Activated CD4-positive, alpha-beta T cell treated with anti-CD3 and anti-CD28 coated beads, Interleukin-2, amount 10 ng/mL, durations not matched to agents 7 days and 5 days (primary cell): ENCODE measurements at regions not wholly inside any gene's neighbourhood (a gene's known extent, or its start where the extent isn't known, plus 50 kb on each side); places are given as distances from the start of the nearest gene placed in this dataset.
A peak's percentile ranks its signal among the peaks of the same experiment; 100 is the strongest.

Experiments
- CTCF ChIA-PET: fragments of 350-600 bp; sonication (Branson Sonifier 250); formaldehyde crosslinking; loops from one replicate; lab custom pipeline; 2021; ENCODE audit warnings: antibody characterized with exemption; lab: Charles Lee
- POLR2A ChIA-PET: fragments of 350-600 bp; sonication (Branson Sonifier 250); formaldehyde crosslinking; loops from one replicate; lab custom pipeline; 2021; ENCODE audit warnings: antibody characterized with exemption; lab: Charles Lee
- DNase-seq: peaks from one replicate; pipeline ENCODE4 v3.0.0-alpha.2; 2020
- H3K27ac Mint-ChIP-seq: one replicate; pipeline ENCODE4 v1.8.0; 2021; ENCODE audit warnings: mild to moderate bottlenecking, moderate library complexity, mixed read lengths
- H3K27me3 Mint-ChIP-seq: one replicate; pipeline ENCODE4 v1.8.0; 2021; ENCODE audit warnings: mixed read lengths
- H3K36me3 Mint-ChIP-seq: one replicate; pipeline ENCODE4 v1.8.0; 2021; ENCODE audit warnings: low read depth, mixed read lengths
- H3K4me1 Mint-ChIP-seq: one replicate; pipeline ENCODE4 v1.8.0; 2021; ENCODE audit warnings: mixed read lengths
- H3K4me3 Mint-ChIP-seq: one replicate; pipeline ENCODE4 v1.8.0; 2021; ENCODE audit warnings: mild to moderate bottlenecking, moderate library complexity, mixed read lengths
- H3K9me3 Mint-ChIP-seq: one replicate; pipeline ENCODE4 v1.8.0; 2021; ENCODE audit warnings: mixed read lengths

DNA sequence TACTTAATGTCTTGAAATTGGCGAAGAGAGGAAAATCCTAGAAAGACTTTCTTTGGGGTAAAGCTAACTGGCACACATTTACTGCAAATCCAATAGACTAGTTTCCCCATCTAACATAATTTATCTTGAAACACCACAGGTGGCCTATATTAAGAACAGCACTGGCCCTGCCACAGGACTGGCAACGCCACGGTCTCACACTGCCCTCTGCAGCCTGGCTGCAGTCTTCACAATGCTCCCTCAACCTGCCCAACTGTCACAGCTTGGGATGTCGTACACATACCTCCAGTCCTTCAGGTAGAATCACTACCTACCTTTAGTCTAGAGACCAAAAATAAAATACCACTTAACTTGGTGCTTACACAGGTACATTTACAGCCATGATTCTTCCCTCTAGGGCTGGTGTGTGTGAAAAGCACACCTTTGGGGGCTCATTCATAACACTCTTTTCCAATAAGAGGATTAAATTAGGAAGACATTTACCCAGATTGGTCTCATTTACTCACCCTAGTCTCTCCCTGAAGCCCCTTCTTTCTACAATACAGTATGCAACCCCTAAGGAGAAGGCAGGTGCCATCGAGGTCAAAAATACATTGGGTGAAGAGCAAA lies 222.2 kb downstream of the C1D start:
- Mint-ChIP-seq H3K36me3 (no peaks in the 10 kb centered on the region), H3K4me1 (no peaks in the 10 kb centered on the region), H3K27ac (no peak overlapping the region), H3K9me3 (no peaks in the 10 kb centered on the region), H3K27me3 (peaks cover 2% of the 10 kb centered on the region), H3K4me3 (no peak overlapping the region)
- ChIA-PET POLR2A (no interaction called here), CTCF (no interaction called here)
- peak; percentile 8 for DNase-seq

DNA sequence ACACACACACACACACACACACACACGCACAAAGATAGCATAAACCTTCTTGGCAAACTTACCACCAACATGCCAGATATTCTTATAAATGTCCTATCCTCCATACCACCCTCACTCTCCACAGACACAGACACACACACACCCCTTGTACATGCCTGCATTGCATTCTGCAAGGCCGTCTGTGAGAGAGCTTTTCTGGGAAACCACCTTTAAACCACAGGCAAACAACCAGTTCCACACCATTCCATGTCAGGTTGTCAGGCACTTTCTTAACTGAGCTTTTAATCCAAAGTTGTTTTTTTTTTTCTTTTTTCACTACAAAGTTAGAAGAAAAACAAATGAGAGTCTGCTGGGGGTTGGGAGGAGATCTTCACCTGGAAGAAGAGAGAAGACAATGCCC lies 221.1 kb downstream of the C1D start:
- ChIA-PET POLR2A (no interaction called here), CTCF (no interaction called here)

DNA sequence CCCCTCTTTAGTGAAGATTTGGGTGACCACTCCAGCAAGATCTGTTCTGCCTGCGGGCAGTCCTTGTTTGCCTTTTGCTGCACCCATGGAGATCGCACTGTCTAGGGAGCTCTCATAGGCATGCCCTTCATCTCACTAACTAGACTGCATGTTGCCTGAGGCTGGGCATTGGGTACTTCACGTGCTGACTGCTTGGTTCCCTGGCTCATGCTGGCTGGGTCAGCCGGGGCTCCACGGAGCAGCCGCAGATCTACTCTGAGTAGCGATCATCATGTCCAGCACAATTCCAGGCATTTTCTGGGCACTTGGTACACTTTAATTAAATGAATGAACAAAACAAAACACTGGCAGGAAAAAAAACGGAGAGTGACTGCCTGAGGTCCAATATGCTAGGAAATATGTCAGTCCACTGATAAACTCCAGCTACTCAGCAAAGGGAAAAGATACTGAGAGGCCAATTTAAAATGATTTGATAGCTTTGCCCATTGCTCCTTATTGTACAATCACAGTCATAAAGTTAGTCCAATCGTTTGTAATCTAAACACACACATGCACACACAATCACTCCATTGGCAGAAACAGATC lies 220.3 kb downstream of the C1D start:
- no peak overlapping the region for H3K27ac Mint-ChIP-seq
- no peaks in the 10 kb centered on the region for H3K4me1 Mint-ChIP-seq
- no peaks in the 10 kb centered on the region for H3K36me3 Mint-ChIP-seq
- ChIA-PET CTCF (no interaction called here), POLR2A (no interaction called here)
- no peaks in the 10 kb centered on the region for H3K9me3 Mint-ChIP-seq
- H3K4me3 Mint-ChIP-seq: no peak overlapping the region
- H3K27me3 Mint-ChIP-seq: peaks cover 2% of the 10 kb centered on the region
- DNase-seq: no peak

More for the DNA sequence above, 221.1 kb downstream of the C1D start:
- Mint-ChIP-seq H3K27me3 (peaks cover 2% of the 10 kb centered on the region), H3K9me3 (no peaks in the 10 kb centered on the region), H3K4me1 (no peaks in the 10 kb centered on the region), H3K4me3 (no peak overlapping the region), H3K27ac (no peak overlapping the region), H3K36me3 (no peaks in the 10 kb centered on the region)
- DNase-seq: no peak

DNA sequence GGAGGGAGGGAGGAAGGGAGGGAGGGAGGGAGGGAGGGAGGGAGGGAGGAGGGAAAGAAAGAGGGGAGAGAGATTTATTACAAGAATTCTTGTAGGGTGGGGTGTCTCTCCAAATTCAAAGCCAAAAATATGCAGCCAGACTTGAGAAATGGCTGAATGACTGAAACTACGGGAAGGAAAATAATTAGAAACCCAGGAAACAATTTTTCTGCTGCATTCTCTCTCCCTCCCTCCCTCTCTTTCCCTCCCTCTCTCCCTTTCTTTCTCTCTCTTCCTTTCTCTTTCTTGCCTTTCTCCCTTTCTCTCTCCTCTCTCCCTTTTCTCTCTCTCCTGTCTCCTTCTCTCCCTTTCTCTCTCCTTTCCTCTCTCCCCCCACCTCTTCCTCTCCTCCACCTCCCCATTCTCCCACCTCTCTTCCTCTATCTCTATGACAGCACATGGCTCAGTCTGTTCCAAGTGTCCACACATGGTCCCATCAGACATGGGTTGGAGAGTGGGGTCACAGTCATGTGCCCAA lies 218.7 kb downstream of the C1D start:
- no peak for DNase-seq
- POLR2A ChIA-PET: no interaction called here
- no peaks in the 10 kb centered on the region for H3K4me1 Mint-ChIP-seq
- H3K27me3 Mint-ChIP-seq: peaks cover 4% of the 10 kb centered on the region
- CTCF ChIA-PET: interaction anchor here (0.7 kb wide), 1 partner anchor 323 kb away, joined by 3 read pairs; no protein-coding TSS in a partner anchor
- no peak overlapping the region for H3K4me3 Mint-ChIP-seq
- no peaks in the 10 kb centered on the region for H3K9me3 Mint-ChIP-seq
- H3K27ac Mint-ChIP-seq: no peak overlapping the region
- no peaks in the 10 kb centered on the region for H3K36me3 Mint-ChIP-seq

DNA sequence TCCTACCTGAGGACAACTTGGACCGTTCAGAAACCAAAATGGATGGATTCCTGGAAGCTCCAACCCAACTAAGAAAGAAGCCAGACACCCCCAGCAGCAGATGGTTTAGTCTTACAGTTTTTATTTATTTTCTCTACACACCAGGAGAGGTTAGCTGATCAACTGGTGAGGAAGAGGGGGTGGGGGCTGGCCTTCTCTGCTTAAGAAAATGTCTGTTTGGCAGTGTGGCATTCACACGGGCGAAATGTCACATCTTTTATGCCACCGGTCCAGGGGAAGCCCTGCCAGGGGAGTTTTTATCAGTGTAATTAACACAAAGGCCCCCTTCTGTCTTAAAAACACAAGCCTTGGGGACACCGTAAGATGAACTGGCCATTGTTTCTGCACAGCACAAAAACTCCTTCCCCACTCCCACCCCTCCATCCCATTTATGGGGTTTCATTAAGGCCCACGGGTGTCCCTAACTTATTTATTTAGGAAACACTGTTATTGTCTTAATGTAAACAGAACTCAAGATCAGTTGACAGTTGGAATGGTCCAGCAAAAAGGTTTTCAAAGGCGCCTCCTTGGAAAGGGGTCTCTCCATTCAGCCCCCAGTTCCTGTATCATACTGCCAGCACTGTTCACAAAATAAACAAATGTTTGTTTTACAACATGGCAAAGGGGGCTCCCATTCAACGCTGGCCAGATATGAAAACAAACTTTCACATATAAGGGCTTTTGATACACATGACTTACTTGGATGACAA lies 217.0 kb downstream of the C1D start:
- no peaks in the 10 kb centered on the region for H3K4me1 Mint-ChIP-seq
- H3K4me3 Mint-ChIP-seq: no peak overlapping the region
- no peak for DNase-seq
- H3K27ac Mint-ChIP-seq: no peak overlapping the region
- H3K36me3 Mint-ChIP-seq: no peaks in the 10 kb centered on the region
- POLR2A ChIA-PET: no interaction called here
- CTCF ChIA-PET: interaction anchor here (1.2 kb wide), 1 partner anchor 10 kb away, joined by 3 read pairs; no protein-coding TSS in a partner anchor
- H3K9me3 Mint-ChIP-seq: no peaks in the 10 kb centered on the region
- peaks cover 5% of the 10 kb centered on the region for H3K27me3 Mint-ChIP-seq

DNA sequence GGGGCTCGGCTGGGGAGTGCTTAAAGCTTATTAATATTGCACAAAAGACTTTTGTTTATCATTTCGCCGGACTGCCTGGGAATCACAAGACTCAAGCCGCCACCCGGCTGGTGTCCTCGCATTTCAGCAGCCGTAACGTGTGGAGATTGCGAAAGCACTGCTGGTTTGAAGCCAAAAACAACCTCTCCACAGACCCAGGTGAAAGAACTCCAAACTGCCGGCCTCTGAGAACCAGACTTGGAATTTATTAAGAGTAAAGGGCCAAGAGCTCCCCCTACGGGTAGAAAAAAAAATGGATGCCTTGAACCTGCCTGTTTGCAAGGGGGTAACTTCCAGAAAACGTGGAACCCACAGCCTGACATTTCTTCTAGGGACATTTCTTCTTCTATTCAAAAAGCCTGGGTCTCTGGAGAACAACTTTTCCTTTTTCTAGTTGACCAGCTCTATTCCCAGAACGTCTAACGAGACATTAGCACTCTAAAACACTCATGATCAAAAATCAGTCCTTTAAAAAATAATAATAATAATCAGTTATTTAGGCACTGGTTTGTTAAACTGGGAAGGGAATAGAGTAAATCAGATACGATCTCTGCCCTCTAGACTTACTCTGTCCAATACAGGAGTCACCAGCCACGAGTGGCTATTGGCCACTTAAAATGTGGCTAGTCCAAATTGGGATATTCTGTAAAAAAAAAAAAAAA lies 216.3 kb downstream of the C1D start:
- CTCF ChIA-PET: interaction anchor here (1.2 kb wide), 1 partner anchor 11 kb away, joined by 3 read pairs; no protein-coding TSS in a partner anchor
- no peak overlapping the region for H3K27ac Mint-ChIP-seq
- peak; percentile 51 for DNase-seq
- no peaks in the 10 kb centered on the region for H3K9me3 Mint-ChIP-seq
- POLR2A ChIA-PET: no interaction called here
- no peaks in the 10 kb centered on the region for H3K4me1 Mint-ChIP-seq
- H3K4me3 Mint-ChIP-seq: no peak overlapping the region
- H3K36me3 Mint-ChIP-seq: no peaks in the 10 kb centered on the region
- peaks cover 10% of the 10 kb centered on the region for H3K27me3 Mint-ChIP-seq

DNA sequence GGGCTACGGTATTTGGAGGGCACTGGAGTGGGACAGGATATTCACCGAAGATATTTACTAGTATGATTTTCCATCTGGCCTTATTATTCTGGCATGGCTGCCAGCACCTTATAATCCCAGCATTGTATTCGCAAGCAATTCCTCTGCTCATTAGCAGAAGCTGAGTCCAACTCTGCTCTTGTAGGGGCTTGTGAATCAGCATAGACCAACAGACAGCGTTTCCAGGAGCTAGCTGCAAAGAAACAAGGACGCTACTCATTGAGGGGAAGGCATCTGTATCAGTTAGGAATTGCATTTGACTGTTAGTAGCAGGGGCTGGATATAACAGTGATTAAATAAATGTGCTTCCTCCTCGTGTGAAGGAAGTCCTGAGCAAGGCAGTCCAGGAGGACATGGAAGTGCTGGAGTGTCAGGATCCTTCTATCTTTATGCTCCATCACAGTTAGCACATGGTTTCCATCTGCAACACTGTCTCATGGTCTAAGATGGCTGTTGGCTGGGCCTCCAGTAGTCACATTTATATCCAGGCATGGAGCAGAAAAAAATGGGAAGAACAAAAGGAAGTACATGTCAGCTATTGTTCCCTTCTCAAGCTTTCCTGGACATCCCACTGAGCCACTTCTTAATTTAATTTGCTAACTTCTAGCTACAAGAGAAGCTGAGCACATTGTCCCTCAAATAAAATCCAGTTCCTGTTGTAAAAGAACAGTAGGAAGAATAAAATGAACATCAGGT lies 214.1 kb downstream of the C1D start:
- no peaks in the 10 kb centered on the region for H3K9me3 Mint-ChIP-seq
- no peaks in the 10 kb centered on the region for H3K36me3 Mint-ChIP-seq
- DNase-seq: no peak
- H3K4me1 Mint-ChIP-seq: no peaks in the 10 kb centered on the region
- no peak overlapping the region for H3K27ac Mint-ChIP-seq
- POLR2A ChIA-PET: no interaction called here
- no peak overlapping the region for H3K4me3 Mint-ChIP-seq
- CTCF ChIA-PET: no interaction called here
- H3K27me3 Mint-ChIP-seq: peaks cover 12% of the 10 kb centered on the region

DNA sequence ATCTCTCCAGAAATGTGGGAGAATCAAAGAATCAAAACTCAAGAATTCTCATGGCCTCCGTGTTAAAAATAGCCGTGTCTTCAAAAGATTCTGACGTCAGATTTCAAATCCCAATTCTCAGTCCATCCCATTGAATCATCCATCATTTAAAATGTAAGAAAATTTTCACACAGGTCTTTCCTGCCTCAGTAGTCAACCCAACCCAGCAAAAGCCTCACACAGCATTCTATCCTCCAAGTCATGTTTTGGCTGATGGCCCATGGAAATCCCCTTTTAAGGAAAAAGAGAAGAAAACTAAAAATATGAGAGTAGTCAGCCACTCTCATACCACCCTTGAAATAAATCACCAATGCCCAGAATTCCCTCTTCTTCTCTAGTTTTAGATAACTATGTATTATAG lies 211.8 kb downstream of the C1D start:
- no peak overlapping the region for H3K27ac Mint-ChIP-seq
- no peaks in the 10 kb centered on the region for H3K36me3 Mint-ChIP-seq
- no peaks in the 10 kb centered on the region for H3K4me1 Mint-ChIP-seq
- peaks cover 9% of the 10 kb centered on the region for H3K27me3 Mint-ChIP-seq
- DNase-seq: no peak
- ChIA-PET CTCF (interaction anchor here (1.4 kb wide), 1 partner anchor 20 kb away, joined by 3 read pairs; no protein-coding TSS in a partner anchor), POLR2A (no interaction called here)
- H3K9me3 Mint-ChIP-seq: no peaks in the 10 kb centered on the region
- H3K4me3 Mint-ChIP-seq: no peak overlapping the region

DNA sequence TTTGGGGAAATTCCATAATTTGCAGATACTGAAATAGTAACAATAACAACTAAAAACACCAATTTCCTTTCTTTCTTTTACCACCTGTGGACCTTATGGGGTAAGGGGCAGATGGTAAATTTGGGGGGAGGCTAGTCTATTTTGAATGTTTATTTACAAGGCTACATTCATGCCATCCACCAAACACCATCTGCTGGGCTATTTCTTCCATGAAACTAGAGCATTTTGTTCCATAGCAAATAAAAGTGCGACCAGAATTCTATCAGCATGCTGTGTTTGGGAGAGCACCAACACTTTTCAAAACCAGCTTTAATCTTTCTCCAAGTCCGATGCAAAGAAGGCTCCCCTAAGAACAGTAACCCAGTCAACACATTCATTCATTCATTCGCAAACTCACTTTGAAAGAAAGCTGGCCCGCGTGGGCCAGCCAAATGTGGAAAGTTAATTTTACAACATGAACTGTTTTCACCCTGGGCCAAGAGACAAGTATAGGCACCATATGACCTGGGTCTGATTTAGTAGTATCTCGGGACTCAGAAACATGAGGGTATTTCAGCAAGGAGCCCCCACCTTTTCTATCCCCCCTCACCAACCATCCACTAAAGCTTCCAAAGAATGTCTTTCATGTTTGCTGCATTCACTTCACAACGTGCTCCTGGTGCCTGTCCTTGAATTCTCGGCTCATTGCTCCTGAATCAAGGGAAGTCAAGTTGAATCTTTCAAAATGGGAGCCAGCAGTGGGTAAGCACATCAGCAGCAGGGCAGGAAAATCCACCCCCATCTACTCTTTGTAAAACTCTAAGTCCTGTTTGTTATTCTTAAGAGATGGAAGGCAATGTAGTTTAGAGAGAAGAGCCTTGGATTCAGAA lies 210.6 kb downstream of the C1D start:
- no peak overlapping the region for H3K4me3 Mint-ChIP-seq
- H3K27ac Mint-ChIP-seq: no peak overlapping the region
- H3K4me1 Mint-ChIP-seq: no peaks in the 10 kb centered on the region
- H3K27me3 Mint-ChIP-seq: peaks cover 9% of the 10 kb centered on the region
- no peaks in the 10 kb centered on the region for H3K36me3 Mint-ChIP-seq
- ChIA-PET CTCF (no interaction called here), POLR2A (no interaction called here)
- H3K9me3 Mint-ChIP-seq: no peaks in the 10 kb centered on the region
- DNase-seq: no peak

DNA sequence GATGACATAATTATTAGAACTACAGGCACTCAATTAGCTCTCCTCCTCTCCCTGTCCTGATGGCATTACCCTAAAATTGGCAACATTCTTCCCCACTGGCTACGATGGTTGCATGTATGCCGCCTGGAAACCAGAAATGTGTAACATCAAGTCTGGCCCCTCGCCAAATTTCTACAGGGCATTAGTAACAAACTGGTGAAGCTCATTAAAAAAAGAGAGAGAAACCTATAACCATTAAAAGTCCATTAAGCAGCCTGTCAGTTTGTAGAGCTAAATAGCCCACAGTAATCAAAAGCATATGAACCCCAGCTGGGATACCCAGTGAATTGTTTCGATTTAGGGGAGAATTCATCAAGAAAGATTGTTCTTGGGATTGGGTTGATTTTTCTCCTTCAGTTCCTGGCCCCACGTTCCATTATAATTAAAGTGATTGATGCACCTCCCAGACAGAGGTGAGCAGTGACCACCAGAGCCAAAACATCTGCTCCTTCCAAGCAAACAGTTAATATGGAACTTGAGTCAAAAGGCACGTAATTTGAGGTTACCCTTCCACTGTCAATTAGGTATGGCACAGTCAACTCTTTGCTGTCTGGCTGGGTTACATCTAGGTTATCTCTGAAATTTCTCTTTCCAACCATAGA lies 208.6 kb downstream of the C1D start:
- POLR2A ChIA-PET: no interaction called here
- no peak overlapping the region for H3K27ac Mint-ChIP-seq

DNA sequence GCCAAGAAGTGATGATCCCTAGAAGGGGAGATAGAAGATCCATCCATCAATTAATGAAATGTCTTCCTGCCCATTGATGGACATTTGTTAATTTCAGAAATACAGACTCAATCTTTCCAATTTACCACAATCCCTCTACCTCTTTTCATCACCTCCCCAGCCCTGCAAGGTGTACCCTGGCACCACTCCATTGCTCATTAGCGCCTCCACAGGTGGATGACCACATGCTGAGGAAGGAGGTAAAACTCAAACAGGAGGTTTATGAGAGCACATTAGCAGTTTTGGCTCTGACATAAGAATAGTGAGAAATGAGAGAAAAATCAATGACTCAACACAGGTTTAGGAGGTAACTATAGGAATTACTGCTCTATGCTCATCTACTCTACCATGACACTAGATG lies 208.0 kb downstream of the C1D start:
- no peak for DNase-seq
- no peak overlapping the region for H3K27ac Mint-ChIP-seq
- ChIA-PET CTCF (no interaction called here), POLR2A (no interaction called here)
- H3K27me3 Mint-ChIP-seq: peaks cover 8% of the 10 kb centered on the region
- H3K9me3 Mint-ChIP-seq: no peaks in the 10 kb centered on the region
- H3K36me3 Mint-ChIP-seq: no peaks in the 10 kb centered on the region
- H3K4me3 Mint-ChIP-seq: no peak overlapping the region
- H3K4me1 Mint-ChIP-seq: no peaks in the 10 kb centered on the region

More for the DNA sequence above, 208.6 kb downstream of the C1D start:
- no peaks in the 10 kb centered on the region for H3K4me1 Mint-ChIP-seq
- no peak overlapping the region for H3K4me3 Mint-ChIP-seq
- H3K9me3 Mint-ChIP-seq: no peaks in the 10 kb centered on the region
- CTCF ChIA-PET: no interaction called here
- H3K36me3 Mint-ChIP-seq: no peaks in the 10 kb centered on the region
- H3K27me3 Mint-ChIP-seq: peaks cover 8% of the 10 kb centered on the region
- DNase-seq: no peak
